HEK293 (cell line): ENCODE measurements at regions not wholly inside any gene's neighbourhood (a gene's known extent, or its start where the extent isn't known, plus 50 kb on each side); places are given as distances from the start of the nearest gene placed in this dataset.

Experiments
- GLI2 ChIP-seq: fragments of 450-650 bp; formaldehyde crosslinking; IDR thresholded peaks from 2 replicates; pipeline ENCODE4; 2017; ENCODE audit warnings: missing biosample characterization, missing genetic modification characterization, low read depth, borderline replicate concordance
- GLIS1 ChIP-seq: fragments of 450-650 bp; formaldehyde crosslinking; IDR thresholded peaks from 2 replicates; pipeline ENCODE4 v1.5.1; 2016; ENCODE audit warnings: missing biosample characterization, missing genetic modification characterization
- KLF1 ChIP-seq: fragments of 450-650 bp; formaldehyde crosslinking; IDR thresholded peaks from 2 replicates; pipeline ENCODE4 v1.5.1; 2016; ENCODE audit warnings: missing biosample characterization, missing genetic modification characterization
- KLF8 ChIP-seq: fragments of 450-650 bp; formaldehyde crosslinking; IDR thresholded peaks from 2 replicates; pipeline ENCODE4 v1.5.1; 2016; ENCODE audit warnings: missing biosample characterization, missing genetic modification characterization
- MZF1 ChIP-seq: fragments of 450-650 bp; formaldehyde crosslinking; IDR thresholded peaks from 2 replicates; pipeline ENCODE4 v1.5.1; 2017; ENCODE audit warnings: missing biosample characterization, missing genetic modification characterization, borderline replicate concordance
- OVOL3 ChIP-seq: fragments of 450-650 bp; formaldehyde crosslinking; IDR thresholded peaks from 2 replicates; pipeline ENCODE4 v1.5.1; 2016; ENCODE audit warnings: missing biosample characterization, missing genetic modification characterization
- WT1 ChIP-seq: fragments of 450-650 bp; formaldehyde crosslinking; IDR thresholded peaks from 2 replicates; pipeline ENCODE4 v1.5.1; 2016; ENCODE audit warnings: missing biosample characterization, missing genetic modification characterization
- ZFP3 ChIP-seq: fragments of 450-650 bp; formaldehyde crosslinking; IDR thresholded peaks from 2 replicates; pipeline ENCODE4 v1.5.1; 2016; ENCODE audit warnings: low read depth, missing biosample characterization, missing genetic modification characterization
- ZNF121 ChIP-seq: fragments of 450-650 bp; formaldehyde crosslinking; IDR thresholded peaks from 2 replicates; pipeline ENCODE4 v1.5.1; 2016; ENCODE audit warnings: missing biosample characterization, missing genetic modification characterization
- ZNF132 ChIP-seq: fragments of 450-650 bp; formaldehyde crosslinking; IDR thresholded peaks from 2 replicates; pipeline ENCODE4 v1.5.1; 2017; ENCODE audit warnings: missing biosample characterization, missing genetic modification characterization, borderline replicate concordance
- ZNF157 ChIP-seq: fragments of 450-650 bp; formaldehyde crosslinking; IDR thresholded peaks from 2 replicates; pipeline ENCODE4 v1.5.1; 2016; ENCODE audit warnings: missing biosample characterization, missing genetic modification characterization
- ZNF366 ChIP-seq: fragments of 450-650 bp; formaldehyde crosslinking; conservative IDR thresholded peaks from 2 replicates; pipeline ENCODE4 v1.5.1; 2016; ENCODE audit warnings: missing biosample characterization, missing genetic modification characterization
- ZNF394 ChIP-seq: fragments of 450-650 bp; formaldehyde crosslinking; IDR thresholded peaks from 2 replicates; pipeline ENCODE4 v1.5.1; 2016; ENCODE audit warnings: missing biosample characterization, missing genetic modification characterization, mild to moderate bottlenecking, moderate library complexity, borderline replicate concordance
- ZNF473 ChIP-seq: fragments of 450-650 bp; formaldehyde crosslinking; IDR thresholded peaks from 2 replicates; pipeline ENCODE4 v1.5.1; 2017; ENCODE audit warnings: missing biosample characterization, missing genetic modification characterization
- ZNF48 ChIP-seq: fragments of 450-650 bp; formaldehyde crosslinking; IDR thresholded peaks from 2 replicates; pipeline ENCODE4 v1.5.1; 2016; ENCODE audit warnings: missing biosample characterization, missing genetic modification characterization
- ZNF544 ChIP-seq: fragments of 450-650 bp; formaldehyde crosslinking; IDR thresholded peaks from 2 replicates; pipeline ENCODE4 v1.5.0; 2017; ENCODE audit warnings: missing biosample characterization, missing genetic modification characterization
- ZNF654 ChIP-seq: fragments of 450-650 bp; formaldehyde crosslinking; IDR thresholded peaks from 2 replicates; pipeline ENCODE4 v1.5.1; 2016; ENCODE audit warnings: low read depth, missing biosample characterization, missing genetic modification characterization
- ZNF660 ChIP-seq: fragments of 450-650 bp; IDR thresholded peaks from 2 replicates; pipeline ENCODE4 v1.5.1; 2018; ENCODE audit warnings: missing biosample characterization, mild to moderate bottlenecking, missing genetic modification characterization
- ZNF670 ChIP-seq: fragments of 450-650 bp; formaldehyde crosslinking; IDR thresholded peaks from 2 replicates; pipeline ENCODE4 v1.5.1; 2016; ENCODE audit warnings: missing biosample characterization, missing genetic modification characterization, low read depth
- ZNF777 ChIP-seq: fragments of 450-650 bp; formaldehyde crosslinking; IDR thresholded peaks from 2 replicates; pipeline ENCODE4 v1.5.1; 2017; ENCODE audit warnings: missing biosample characterization, missing genetic modification characterization, borderline replicate concordance
- ZNF792 ChIP-seq: fragments of 450-650 bp; formaldehyde crosslinking; IDR thresholded peaks from 2 replicates; pipeline ENCODE4 v1.5.1; 2016; ENCODE audit warnings: missing biosample characterization, missing genetic modification characterization
- ZSCAN16 ChIP-seq: fragments of 450-650 bp; formaldehyde crosslinking; IDR thresholded peaks from 2 replicates; pipeline ENCODE4 v1.5.1; 2016; ENCODE audit warnings: missing biosample characterization, missing genetic modification characterization
- ZXDB ChIP-seq: fragments of 450-650 bp; formaldehyde crosslinking; IDR thresholded peaks from 2 replicates; pipeline ENCODE4 v1.5.1; 2016; ENCODE audit warnings: missing biosample characterization, missing genetic modification characterization
- TF ChIP-seq, protein P1 (sequence below): fragments of 450-650 bp; formaldehyde crosslinking; IDR thresholded peaks from 2 replicates; pipeline ENCODE4 v1.5.1; 2017; ENCODE audit warnings: missing biosample characterization, mild to moderate bottlenecking, missing genetic modification characterization, moderate library complexity
- TF ChIP-seq, protein P2 (sequence below): fragments of 450-650 bp; formaldehyde crosslinking; IDR thresholded peaks from 2 replicates; pipeline ENCODE4 v1.5.1; 2016; ENCODE audit warnings: missing biosample characterization, missing genetic modification characterization
- TF ChIP-seq, protein P3 (sequence below): fragments of 450-650 bp; formaldehyde crosslinking; IDR thresholded peaks from 2 replicates; pipeline ENCODE4 v1.5.1; 2017; ENCODE audit warnings: missing biosample characterization, missing genetic modification characterization
- TF ChIP-seq, protein P4 (sequence below): fragments of 450-650 bp; formaldehyde crosslinking; conservative IDR thresholded peaks from 2 replicates; pipeline ENCODE4 v1.5.1; 2016; ENCODE audit warnings: low read depth, missing biosample characterization, missing genetic modification characterization
- TF ChIP-seq, protein P5 (sequence below): fragments of 450-650 bp; formaldehyde crosslinking; IDR thresholded peaks from 2 replicates; pipeline ENCODE4 v1.5.1; 2016; ENCODE audit warnings: missing biosample characterization, missing genetic modification characterization
- TF ChIP-seq, protein P6 (sequence below): fragments of 450-650 bp; formaldehyde crosslinking; IDR thresholded peaks from 2 replicates; pipeline ENCODE4 v1.5.1; 2016; ENCODE audit warnings: missing biosample characterization, missing genetic modification characterization

DNA sequence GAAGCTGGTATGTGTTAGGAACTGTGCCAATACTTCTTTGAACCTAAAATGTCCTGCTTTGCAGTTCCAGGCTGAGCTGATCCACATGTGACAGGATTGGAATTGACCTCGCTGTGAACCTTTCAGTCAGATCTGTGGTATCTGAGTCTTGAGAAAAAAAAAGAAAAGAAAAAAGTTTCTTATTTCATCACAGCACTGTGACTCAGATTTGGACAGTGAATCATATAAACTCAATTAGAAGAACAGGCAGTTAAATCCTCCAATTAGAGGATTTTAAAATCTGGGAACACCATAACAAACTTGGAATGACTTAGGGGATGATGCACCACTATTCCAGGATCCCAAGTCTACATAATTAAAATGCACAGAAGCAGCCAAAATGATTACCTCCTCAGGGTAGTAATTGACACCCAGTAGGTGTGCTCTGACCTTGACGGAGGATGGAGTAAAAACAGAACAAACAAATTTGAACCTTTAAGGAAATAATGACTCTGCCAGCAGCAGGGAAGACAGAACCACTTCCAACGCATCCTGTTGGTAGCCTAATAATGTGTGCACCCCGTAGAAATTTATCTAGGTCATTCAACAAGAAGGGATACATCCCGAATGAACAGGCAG, 57.8 kb upstream of the RAI14 start (continued):
- TF ChIP-seq ZNF157 (no peak), KLF8 (peak; percentile 84), ZNF777 (no peak), GLIS1 (peak; percentile 82), GLI2 (tag by site-specific recombination) (peak; percentile 93; the same call in 1 of the 2 replicates), ZNF792 (no peak), ZNF366 (tag by site-specific recombination) (no peak), ZNF654 (tag by site-specific recombination) (peak; percentile 27), ZNF473 (no peak), ZXDB (tag by site-specific recombination) (peak; percentile 67), ZSCAN16 (tag by site-specific recombination) (no peak), KLF1 (tag by site-specific recombination) (no peak), WT1 (no peak; the same call in 1 of the 2 replicates), MZF1 (no peak; the same call in none of the 2 replicates), ZNF660 (tag by site-specific recombination) (peak; percentile 64; the same call in 1 of the 2 replicates), ZNF670 (tag by site-specific recombination) (no peak), ZFP3 (tag by site-specific recombination) (no peak), OVOL3 (tag by site-specific recombination) (peak; percentile 73; the same call in 1 of the 2 replicates), ZNF544 (tag by site-specific recombination) (no peak), ZNF121 (no peak), ZNF132 (no peak), ZNF48 (no peak), ZNF394 (tag by site-specific recombination) (0 out of 2 replicates have a peak, but pooled peaks have one; percentile 25)
- TF ChIP-seq, protein P1, sequence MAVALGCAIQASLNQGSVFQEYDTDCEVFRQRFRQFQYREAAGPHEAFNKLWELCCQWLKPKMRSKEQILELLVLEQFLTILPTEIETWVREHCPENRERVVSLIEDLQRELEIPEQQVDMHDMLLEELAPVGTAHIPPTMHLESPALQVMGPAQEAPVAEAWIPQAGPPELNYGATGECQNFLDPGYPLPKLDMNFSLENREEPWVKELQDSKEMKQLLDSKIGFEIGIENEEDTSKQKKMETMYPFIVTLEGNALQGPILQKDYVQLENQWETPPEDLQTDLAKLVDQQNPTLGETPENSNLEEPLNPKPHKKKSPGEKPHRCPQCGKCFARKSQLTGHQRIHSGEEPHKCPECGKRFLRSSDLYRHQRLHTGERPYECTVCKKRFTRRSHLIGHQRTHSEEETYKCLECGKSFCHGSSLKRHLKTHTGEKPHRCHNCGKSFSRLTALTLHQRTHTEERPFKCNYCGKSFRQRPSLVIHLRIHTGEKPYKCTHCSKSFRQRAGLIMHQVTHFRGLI (tag by site-specific recombination) = no peak
- TF ChIP-seq, protein P2, sequence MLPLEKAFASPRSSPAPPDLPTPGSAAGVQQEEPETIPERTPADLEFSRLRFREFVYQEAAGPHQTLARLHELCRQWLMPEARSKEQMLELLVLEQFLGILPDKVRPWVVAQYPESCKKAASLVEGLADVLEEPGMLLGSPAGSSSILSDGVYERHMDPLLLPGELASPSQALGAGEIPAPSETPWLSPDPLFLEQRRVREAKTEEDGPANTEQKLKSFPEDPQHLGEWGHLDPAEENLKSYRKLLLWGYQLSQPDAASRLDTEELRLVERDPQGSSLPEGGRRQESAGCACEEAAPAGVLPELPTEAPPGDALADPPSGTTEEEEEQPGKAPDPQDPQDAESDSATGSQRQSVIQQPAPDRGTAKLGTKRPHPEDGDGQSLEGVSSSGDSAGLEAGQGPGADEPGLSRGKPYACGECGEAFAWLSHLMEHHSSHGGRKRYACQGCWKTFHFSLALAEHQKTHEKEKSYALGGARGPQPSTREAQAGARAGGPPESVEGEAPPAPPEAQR (tag by site-specific recombination) = no peak
- TF ChIP-seq, protein P3, sequence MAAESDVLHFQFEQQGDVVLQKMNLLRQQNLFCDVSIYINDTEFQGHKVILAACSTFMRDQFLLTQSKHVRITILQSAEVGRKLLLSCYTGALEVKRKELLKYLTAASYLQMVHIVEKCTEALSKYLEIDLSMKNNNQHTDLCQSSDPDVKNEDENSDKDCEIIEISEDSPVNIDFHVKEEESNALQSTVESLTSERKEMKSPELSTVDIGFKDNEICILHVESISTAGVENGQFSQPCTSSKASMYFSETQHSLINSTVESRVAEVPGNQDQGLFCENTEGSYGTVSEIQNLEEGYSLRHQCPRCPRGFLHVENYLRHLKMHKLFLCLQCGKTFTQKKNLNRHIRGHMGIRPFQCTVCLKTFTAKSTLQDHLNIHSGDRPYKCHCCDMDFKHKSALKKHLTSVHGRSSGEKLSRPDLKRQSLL (tag by site-specific recombination) = no peak
- TF ChIP-seq, protein P4, sequence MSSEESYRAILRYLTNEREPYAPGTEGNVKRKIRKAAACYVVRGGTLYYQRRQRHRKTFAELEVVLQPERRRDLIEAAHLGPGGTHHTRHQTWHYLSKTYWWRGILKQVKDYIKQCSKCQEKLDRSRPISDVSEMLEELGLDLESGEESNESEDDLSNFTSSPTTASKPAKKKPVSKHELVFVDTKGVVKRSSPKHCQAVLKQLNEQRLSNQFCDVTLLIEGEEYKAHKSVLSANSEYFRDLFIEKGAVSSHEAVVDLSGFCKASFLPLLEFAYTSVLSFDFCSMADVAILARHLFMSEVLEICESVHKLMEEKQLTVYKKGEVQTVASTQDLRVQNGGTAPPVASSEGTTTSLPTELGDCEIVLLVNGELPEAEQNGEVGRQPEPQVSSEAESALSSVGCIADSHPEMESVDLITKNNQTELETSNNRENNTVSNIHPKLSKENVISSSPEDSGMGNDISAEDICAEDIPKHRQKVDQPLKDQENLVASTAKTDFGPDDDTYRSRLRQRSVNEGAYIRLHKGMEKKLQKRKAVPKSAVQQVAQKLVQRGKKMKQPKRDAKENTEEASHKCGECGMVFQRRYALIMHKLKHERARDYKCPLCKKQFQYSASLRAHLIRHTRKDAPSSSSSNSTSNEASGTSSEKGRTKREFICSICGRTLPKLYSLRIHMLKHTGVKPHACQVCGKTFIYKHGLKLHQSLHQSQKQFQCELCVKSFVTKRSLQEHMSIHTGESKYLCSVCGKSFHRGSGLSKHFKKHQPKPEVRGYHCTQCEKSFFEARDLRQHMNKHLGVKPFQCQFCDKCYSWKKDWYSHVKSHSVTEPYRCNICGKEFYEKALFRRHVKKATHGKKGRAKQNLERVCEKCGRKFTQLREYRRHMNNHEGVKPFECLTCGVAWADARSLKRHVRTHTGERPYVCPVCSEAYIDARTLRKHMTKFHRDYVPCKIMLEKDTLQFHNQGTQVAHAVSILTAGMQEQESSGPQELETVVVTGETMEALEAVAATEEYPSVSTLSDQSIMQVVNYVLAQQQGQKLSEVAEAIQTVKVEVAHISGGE (tag by site-specific recombination) = no peak
- TF ChIP-seq, protein P5, sequence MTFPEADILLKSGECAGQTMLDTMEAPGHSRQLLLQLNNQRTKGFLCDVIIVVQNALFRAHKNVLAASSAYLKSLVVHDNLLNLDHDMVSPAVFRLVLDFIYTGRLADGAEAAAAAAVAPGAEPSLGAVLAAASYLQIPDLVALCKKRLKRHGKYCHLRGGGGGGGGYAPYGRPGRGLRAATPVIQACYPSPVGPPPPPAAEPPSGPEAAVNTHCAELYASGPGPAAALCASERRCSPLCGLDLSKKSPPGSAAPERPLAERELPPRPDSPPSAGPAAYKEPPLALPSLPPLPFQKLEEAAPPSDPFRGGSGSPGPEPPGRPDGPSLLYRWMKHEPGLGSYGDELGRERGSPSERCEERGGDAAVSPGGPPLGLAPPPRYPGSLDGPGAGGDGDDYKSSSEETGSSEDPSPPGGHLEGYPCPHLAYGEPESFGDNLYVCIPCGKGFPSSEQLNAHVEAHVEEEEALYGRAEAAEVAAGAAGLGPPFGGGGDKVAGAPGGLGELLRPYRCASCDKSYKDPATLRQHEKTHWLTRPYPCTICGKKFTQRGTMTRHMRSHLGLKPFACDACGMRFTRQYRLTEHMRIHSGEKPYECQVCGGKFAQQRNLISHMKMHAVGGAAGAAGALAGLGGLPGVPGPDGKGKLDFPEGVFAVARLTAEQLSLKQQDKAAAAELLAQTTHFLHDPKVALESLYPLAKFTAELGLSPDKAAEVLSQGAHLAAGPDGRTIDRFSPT (tag by site-specific recombination) = peak; percentile 83
- TF ChIP-seq, protein P6, sequence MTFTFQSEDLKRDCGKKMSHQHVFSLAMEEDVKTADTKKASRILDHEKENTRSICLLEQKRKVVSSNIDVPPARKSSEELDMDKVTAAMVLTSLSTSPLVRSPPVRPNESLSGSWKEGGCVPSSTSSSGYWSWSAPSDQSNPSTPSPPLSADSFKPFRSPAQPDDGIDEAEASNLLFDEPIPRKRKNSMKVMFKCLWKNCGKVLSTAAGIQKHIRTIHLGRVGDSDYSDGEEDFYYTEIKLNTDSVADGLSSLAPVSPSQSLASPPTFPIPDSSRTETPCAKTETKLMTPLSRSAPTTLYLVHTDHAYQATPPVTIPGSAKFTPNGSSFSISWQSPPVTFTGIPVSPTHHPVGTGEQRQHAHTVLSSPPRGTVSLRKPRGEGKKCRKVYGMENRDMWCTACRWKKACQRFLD (tag by site-specific recombination) = no peak
